ENCODE measurements at regions not wholly inside any gene's neighbourhood (a gene's known extent, or its start where the extent isn't known, plus 50 kb on each side); places are given as distances from the start of the nearest gene placed in this dataset.

DNA sequence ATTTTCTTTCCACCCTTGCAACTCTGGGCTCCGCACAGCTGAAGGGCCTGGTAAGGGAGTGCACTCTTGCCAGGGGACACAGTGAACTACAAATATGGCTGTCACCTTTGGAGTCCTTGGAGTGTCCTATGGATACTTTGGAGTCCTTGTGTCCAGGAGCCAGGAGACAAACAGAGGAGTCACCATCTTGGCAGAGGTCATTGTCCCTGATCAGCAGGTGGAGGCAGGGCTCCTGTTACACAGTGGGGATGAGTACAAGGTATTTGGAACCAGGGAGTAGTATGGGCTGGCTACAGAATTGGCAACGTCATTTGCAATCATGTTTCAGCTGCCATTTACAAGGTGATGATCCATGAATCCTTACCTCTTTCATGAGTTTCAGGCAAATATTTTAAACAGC lies 132.5 kb downstream of the FAM161A start:
- Histone ChIP-seq H3K4me1 (ENCODE audit: insufficient read depth, low read length) (no peaks in the 10 kb centered on the region), H3K4me3 (ENCODE audit: low read depth in 1 of 2, low read length in 2 of 2) (no peak overlapping the region), H3K27ac (ENCODE audit: low read depth, low read length) (no peak overlapping the region), H3K9ac (ENCODE audit: low read length) (no peak overlapping the region), H3K27me3 (ENCODE audit: control insufficient read depth in 1 of 2, insufficient read depth in 2 of 2, low read length in 2 of 2) (no peaks in the 10 kb centered on the region), H3K36me3 (ENCODE audit: insufficient read depth, low read length) (no peaks in the 10 kb centered on the region), H3K9me3 (ENCODE audit: low read length) (no peaks in the 10 kb centered on the region)

- no peaks in the 10 kb centered on the region for H3K4me1 ChIP-seq (ENCODE audit: insufficient read depth, low read length)
- H3K27ac ChIP-seq (ENCODE audit: low read depth, low read length) = no peak overlapping the region
- H3K36me3 ChIP-seq (ENCODE audit: insufficient read depth, low read length) = no peaks in the 10 kb centered on the region
- H3K27me3 ChIP-seq (ENCODE audit: control insufficient read depth in 1 of 2, insufficient read depth in 2 of 2, low read length in 2 of 2) = no peaks in the 10 kb centered on the region
- H3K9ac ChIP-seq (ENCODE audit: low read length) = no peak overlapping the region
- no peaks in the 10 kb centered on the region for H3K9me3 ChIP-seq (ENCODE audit: low read length)
- H3K4me3 ChIP-seq (ENCODE audit: low read depth in 1 of 2, low read length in 2 of 2) = no peak overlapping the region
Measured at GRCh38 chr2:61720911-61721310, 132.9 kb downstream of the FAM161A start.

DNA sequence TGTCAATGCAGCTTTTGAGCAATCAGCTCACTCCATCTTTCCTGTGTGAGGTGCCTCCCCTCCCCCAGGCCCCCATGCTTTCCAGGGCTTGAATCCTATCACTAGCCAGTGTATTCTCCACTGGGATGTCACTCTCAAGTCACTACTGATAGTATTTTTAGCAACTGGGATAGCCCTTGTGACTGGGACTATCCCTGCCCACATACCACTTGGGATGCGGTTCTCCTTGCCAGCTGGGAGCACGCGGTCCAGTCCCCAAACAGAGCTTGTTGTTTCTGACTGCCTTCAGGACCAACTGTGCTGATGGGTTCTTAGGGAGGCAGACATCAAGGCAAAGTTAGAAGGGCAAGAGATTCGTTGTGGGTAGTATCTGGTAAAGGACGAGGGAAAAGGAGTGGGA lies 134.9 kb downstream of the FAM161A start:
- Histone ChIP-seq H3K27ac (ENCODE audit: low read depth, low read length) (no peak overlapping the region), H3K27me3 (ENCODE audit: control insufficient read depth in 1 of 2, insufficient read depth in 2 of 2, low read length in 2 of 2) (no peaks in the 10 kb centered on the region), H3K9ac (ENCODE audit: low read length) (no peak overlapping the region), H3K36me3 (ENCODE audit: insufficient read depth, low read length) (no peaks in the 10 kb centered on the region), H3K4me3 (ENCODE audit: low read depth in 1 of 2, low read length in 2 of 2) (no peak overlapping the region), H3K4me1 (ENCODE audit: insufficient read depth, low read length) (no peaks in the 10 kb centered on the region), H3K9me3 (ENCODE audit: low read length) (no peaks in the 10 kb centered on the region)

DNA sequence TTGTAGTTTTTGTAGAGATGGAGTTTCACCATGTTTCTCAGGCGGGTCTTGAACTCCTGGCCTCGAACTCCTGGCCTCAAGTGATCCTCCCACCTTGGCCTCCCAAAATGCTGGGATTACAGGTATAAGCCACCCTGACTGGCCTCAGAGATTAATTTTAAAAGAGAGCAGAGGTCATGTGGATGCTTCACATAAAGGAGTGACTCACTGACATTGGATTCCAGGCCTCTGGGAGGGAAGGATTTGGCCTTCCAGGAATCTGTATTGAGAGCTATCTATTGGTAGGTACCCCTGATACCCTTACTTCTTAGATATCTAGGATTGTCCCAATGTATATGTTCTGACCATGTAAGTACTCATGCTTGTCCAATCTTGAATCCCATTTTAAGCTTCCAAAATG lies 138.4 kb downstream of the FAM161A start:
- H3K36me3 ChIP-seq (ENCODE audit: insufficient read depth, low read length) = no peaks in the 10 kb centered on the region
- H3K27me3 ChIP-seq (ENCODE audit: control insufficient read depth in 1 of 2, insufficient read depth in 2 of 2, low read length in 2 of 2) = no peaks in the 10 kb centered on the region
- no peak overlapping the region for H3K27ac ChIP-seq (ENCODE audit: low read depth, low read length)

GRCh38 chr2:61714210-61714609 lies 139.7 kb downstream of the FAM161A start:
- no peaks in the 10 kb centered on the region for H3K27me3 ChIP-seq (ENCODE audit: control insufficient read depth in 1 of 2, insufficient read depth in 2 of 2, low read length in 2 of 2)
- H3K27ac ChIP-seq (ENCODE audit: low read depth, low read length) = no peak overlapping the region
- H3K9ac ChIP-seq (ENCODE audit: low read length) = no peak overlapping the region
- H3K36me3 ChIP-seq (ENCODE audit: insufficient read depth, low read length) = no peaks in the 10 kb centered on the region
- H3K4me3 ChIP-seq (ENCODE audit: low read depth in 1 of 2, low read length in 2 of 2) = no peak overlapping the region
- H3K4me1 ChIP-seq (ENCODE audit: insufficient read depth, low read length) = no peaks in the 10 kb centered on the region
- no peaks in the 10 kb centered on the region for H3K9me3 ChIP-seq (ENCODE audit: low read length)

More for the DNA sequence above, 138.4 kb downstream of the FAM161A start:
- no peak overlapping the region for H3K9ac ChIP-seq (ENCODE audit: low read length)
- no peaks in the 10 kb centered on the region for H3K4me1 ChIP-seq (ENCODE audit: insufficient read depth, low read length)
- no peaks in the 10 kb centered on the region for H3K9me3 ChIP-seq (ENCODE audit: low read length)
- H3K4me3 ChIP-seq (ENCODE audit: low read depth in 1 of 2, low read length in 2 of 2) = no peak overlapping the region

DNA sequence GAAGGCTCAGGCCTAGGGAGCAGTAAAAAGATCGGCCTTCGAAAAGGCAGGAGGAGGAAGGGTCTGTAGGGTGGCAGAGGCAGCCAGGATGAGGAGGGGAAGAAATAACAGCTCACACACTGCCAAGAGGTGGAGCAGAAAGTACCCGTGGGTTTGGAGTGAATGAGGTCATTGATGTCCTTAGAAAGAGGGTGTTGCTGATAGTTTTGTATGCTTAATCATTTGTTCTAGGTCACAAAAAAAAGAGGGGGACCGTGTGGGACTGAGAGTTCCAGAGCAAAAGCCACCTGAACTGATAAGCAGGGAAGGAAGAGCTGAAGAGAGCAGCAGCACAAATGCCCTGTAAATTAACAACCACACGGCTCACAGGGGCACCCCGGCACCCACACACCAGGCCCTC lies 140.4 kb downstream of the FAM161A start:
- no peak overlapping the region for H3K27ac ChIP-seq (ENCODE audit: low read depth, low read length)
- H3K9ac ChIP-seq (ENCODE audit: low read length) = no peak overlapping the region
- H3K4me3 ChIP-seq (ENCODE audit: low read depth in 1 of 2, low read length in 2 of 2) = no peak overlapping the region
- no peaks in the 10 kb centered on the region for H3K36me3 ChIP-seq (ENCODE audit: insufficient read depth, low read length)
- no peaks in the 10 kb centered on the region for H3K9me3 ChIP-seq (ENCODE audit: low read length)
- H3K27me3 ChIP-seq (ENCODE audit: control insufficient read depth in 1 of 2, insufficient read depth in 2 of 2, low read length in 2 of 2) = no peaks in the 10 kb centered on the region
- H3K4me1 ChIP-seq (ENCODE audit: insufficient read depth, low read length) = no peaks in the 10 kb centered on the region

- no peaks in the 10 kb centered on the region for H3K4me1 ChIP-seq (ENCODE audit: insufficient read depth, low read length)
- no peaks in the 10 kb centered on the region for H3K27me3 ChIP-seq (ENCODE audit: control insufficient read depth in 1 of 2, insufficient read depth in 2 of 2, low read length in 2 of 2)
- H3K36me3 ChIP-seq (ENCODE audit: insufficient read depth, low read length) = no peaks in the 10 kb centered on the region
- no peak overlapping the region for H3K4me3 ChIP-seq (ENCODE audit: low read depth in 1 of 2, low read length in 2 of 2)
- H3K9me3 ChIP-seq (ENCODE audit: low read length) = no peaks in the 10 kb centered on the region
- H3K9ac ChIP-seq (ENCODE audit: low read length) = no peak overlapping the region
- no peak overlapping the region for H3K27ac ChIP-seq (ENCODE audit: low read depth, low read length)
Measured at GRCh38 chr2:61712060-61712459, 141.8 kb downstream of the FAM161A start.

DNA sequence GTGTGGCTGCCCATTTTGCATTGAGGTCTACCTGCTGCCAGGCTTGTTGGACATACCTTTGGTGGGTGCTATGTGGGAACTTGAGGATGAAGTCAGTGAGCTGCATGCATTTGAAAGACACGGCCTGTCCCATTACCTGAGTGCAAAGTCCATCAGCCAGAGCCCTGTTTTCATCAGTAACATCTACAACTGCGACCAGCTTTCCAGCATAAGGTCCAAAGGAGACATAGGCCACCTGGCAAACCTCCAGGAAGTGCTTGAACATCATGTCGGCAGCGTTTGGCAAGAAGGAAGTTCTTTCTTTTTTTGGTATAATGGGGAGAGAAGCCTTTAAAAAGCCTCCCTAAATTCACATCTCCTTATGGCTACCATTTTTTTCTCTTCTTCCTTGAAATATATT lies 143.1 kb downstream of the FAM161A start:
- H3K9ac ChIP-seq (ENCODE audit: low read length) = no peak overlapping the region
- H3K4me3 ChIP-seq (ENCODE audit: low read depth in 1 of 2, low read length in 2 of 2) = no peak overlapping the region
- no peaks in the 10 kb centered on the region for H3K27me3 ChIP-seq (ENCODE audit: control insufficient read depth in 1 of 2, insufficient read depth in 2 of 2, low read length in 2 of 2)
- H3K36me3 ChIP-seq (ENCODE audit: insufficient read depth, low read length) = no peaks in the 10 kb centered on the region
- no peaks in the 10 kb centered on the region for H3K4me1 ChIP-seq (ENCODE audit: insufficient read depth, low read length)
- no peak overlapping the region for H3K27ac ChIP-seq (ENCODE audit: low read depth, low read length)
- no peaks in the 10 kb centered on the region for H3K9me3 ChIP-seq (ENCODE audit: low read length)

DNA sequence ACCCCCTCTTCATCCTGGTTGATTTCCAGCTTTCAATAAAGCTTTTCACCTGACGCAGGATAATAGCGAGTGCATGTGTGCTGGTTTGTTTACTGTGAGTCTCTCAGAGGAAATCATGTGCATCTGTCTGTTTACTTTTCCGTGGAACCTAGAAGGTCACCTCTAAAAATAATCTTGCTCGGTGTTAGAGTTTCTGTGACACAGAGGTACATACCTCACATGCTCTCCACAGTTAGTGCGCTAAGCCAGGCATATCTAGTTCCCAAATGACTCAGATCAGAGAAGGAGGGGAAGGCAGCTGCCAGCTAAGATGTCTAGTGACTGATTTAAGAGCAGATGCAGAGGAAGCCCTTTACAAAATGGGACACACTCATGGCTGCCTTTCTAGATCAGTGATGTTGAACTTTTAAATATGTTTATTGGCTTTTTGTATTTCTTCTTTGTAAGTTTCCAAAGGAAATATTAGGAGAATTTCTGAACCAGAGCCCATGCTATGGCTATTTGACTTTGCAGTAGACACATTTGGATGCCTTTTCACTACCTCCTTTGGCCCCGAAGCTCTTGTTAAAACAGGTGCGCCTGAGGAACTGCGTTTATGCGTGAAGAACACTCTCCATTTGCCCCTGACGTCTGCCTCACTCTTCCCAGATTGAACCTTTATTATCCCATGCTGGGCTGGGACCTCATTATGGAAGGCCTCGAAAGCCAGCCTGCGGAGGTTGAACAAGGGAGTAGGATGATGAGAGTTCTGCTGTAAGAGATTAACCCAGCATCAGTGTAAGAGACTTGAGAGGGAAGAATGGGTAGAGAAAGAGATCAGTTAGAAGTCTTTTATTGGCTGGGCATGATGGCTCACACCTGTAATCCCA lies 145.6 kb downstream of the FAM161A start:
- no peak overlapping the region for H3K27ac ChIP-seq (ENCODE audit: low read depth, low read length)
- H3K9me3 ChIP-seq (ENCODE audit: low read length) = no peaks in the 10 kb centered on the region
- no peak overlapping the region for H3K4me3 ChIP-seq (ENCODE audit: low read depth in 1 of 2, low read length in 2 of 2)
- H3K36me3 ChIP-seq (ENCODE audit: insufficient read depth, low read length) = no peaks in the 10 kb centered on the region
- H3K27me3 ChIP-seq (ENCODE audit: control insufficient read depth in 1 of 2, insufficient read depth in 2 of 2, low read length in 2 of 2) = no peaks in the 10 kb centered on the region
- H3K4me1 ChIP-seq (ENCODE audit: insufficient read depth, low read length) = no peaks in the 10 kb centered on the region
- H3K9ac ChIP-seq (ENCODE audit: low read length) = no peak overlapping the region

- H3K27ac ChIP-seq (ENCODE audit: low read depth, low read length) = no peak overlapping the region
Measured at GRCh38 chr2:61705625-61706024, 148.2 kb downstream of the FAM161A start.

DNA sequence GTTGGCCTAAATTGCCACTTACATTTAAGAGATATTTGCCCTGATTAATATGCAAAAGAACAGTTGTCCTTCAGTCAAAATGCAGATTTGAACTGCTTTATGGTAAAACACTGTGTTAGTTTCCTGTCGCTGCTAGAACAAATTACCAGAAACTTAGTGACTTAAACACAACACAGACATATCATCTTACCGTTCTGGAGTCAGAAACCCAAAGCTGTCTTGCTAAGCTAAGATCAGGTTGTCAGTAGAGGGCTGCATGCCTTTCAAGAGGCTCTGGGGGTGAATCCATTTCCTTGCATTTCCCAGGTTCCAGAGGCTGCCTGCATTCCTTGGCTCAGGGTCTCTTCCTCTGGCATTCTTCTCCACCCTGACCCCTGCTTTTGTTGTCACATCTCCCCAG lies 149.5 kb downstream of the FAM161A start:
- H3K36me3 ChIP-seq (ENCODE audit: insufficient read depth, low read length) = no peaks in the 10 kb centered on the region

More at GRCh38 chr2:61705625-61706024, 148.2 kb downstream of the FAM161A start:
- Histone ChIP-seq H3K4me3 (ENCODE audit: low read depth in 1 of 2, low read length in 2 of 2) (no peak overlapping the region), H3K9ac (ENCODE audit: low read length) (no peak overlapping the region), H3K27me3 (ENCODE audit: control insufficient read depth in 1 of 2, insufficient read depth in 2 of 2, low read length in 2 of 2) (no peaks in the 10 kb centered on the region), H3K36me3 (ENCODE audit: insufficient read depth, low read length) (no peaks in the 10 kb centered on the region), H3K4me1 (ENCODE audit: insufficient read depth, low read length) (no peaks in the 10 kb centered on the region), H3K9me3 (ENCODE audit: low read length) (no peaks in the 10 kb centered on the region)

GRCh38 chr2:61702088-61702467 lies 151.8 kb downstream of the FAM161A start:
- Histone ChIP-seq H3K27me3 (ENCODE audit: control insufficient read depth in 1 of 2, insufficient read depth in 2 of 2, low read length in 2 of 2) (no peaks in the 10 kb centered on the region), H3K27ac (ENCODE audit: low read depth, low read length) (no peak overlapping the region), H3K4me3 (ENCODE audit: low read depth in 1 of 2, low read length in 2 of 2) (no peak overlapping the region), H3K4me1 (ENCODE audit: insufficient read depth, low read length) (no peaks in the 10 kb centered on the region), H3K9ac (ENCODE audit: low read length) (no peak overlapping the region), H3K9me3 (ENCODE audit: low read length) (no peaks in the 10 kb centered on the region), H3K36me3 (ENCODE audit: insufficient read depth, low read length) (no peaks in the 10 kb centered on the region)

More for the DNA sequence above, 149.5 kb downstream of the FAM161A start:
- H3K9ac ChIP-seq (ENCODE audit: low read length) = no peak overlapping the region
- no peaks in the 10 kb centered on the region for H3K27me3 ChIP-seq (ENCODE audit: control insufficient read depth in 1 of 2, insufficient read depth in 2 of 2, low read length in 2 of 2)
- no peak overlapping the region for H3K4me3 ChIP-seq (ENCODE audit: low read depth in 1 of 2, low read length in 2 of 2)
- H3K9me3 ChIP-seq (ENCODE audit: low read length) = no peaks in the 10 kb centered on the region
- no peak overlapping the region for H3K27ac ChIP-seq (ENCODE audit: low read depth, low read length)
- no peaks in the 10 kb centered on the region for H3K4me1 ChIP-seq (ENCODE audit: insufficient read depth, low read length)
